K562 (cell line): ENCODE measurements at regions not wholly inside any gene's neighbourhood (a gene's known extent, or its start where the extent isn't known, plus 50 kb on each side); places are given as distances from the start of the nearest gene placed in this dataset.

Experiments
- ATAC-seq: fragments of 200-7000 bp; cut with Tn5 transposase; 3 replicates; pipeline ENCODE4 v1.9.1; 2020; ENCODE audit warnings: moderate library complexity
- BruUV-seq: library from RNA; stranded (reverse); fragments of 400-500 nt; replicated peaks from 2 replicates; lab custom pipeline; 2021; lab: Mats Ljungman, UMichigan
- CTCF ChIA-PET: fragments of 300-600 bp; formaldehyde crosslinking; extraction: SDS; loops from one replicate; lab custom pipeline; 2021; ENCODE audit warnings: low intra/inter-chr PET ratio; lab: Yijun Ruan, JAX
- POLR2A ChIA-PET: fragments of 300-600, 350-650 bp; sonication (Branson Sonifier 250); formaldehyde crosslinking; extraction: SDS; loops from one replicate; lab custom pipeline; 2021; ENCODE audit warnings: antibody characterized with exemption, inconsistent platforms; lab: Yijun Ruan, JAX
- DNase-seq, 4 experiments: peaks; one replicate each; pipeline versions ENCODE4 v3.0.0 to v3.0.0-alpha.2; 2011 to 2018; ENCODE audit warnings: low spot score in 3 of 4, mixed read lengths in 3 of 4; ENCODE audit errors: extremely low read depth in 1 of 4
- FAIRE-seq: peaks from 2 replicates; lab custom pipeline; 2011; peaks lifted over from hg19 to GRCh38; lab: Jason Lieb, UNC
- H2AFZ ChIP-seq: 2 replicates; pipeline ENCODE4 v1.6.0; 2011; ENCODE audit warnings: low read depth, low read length, control low read depth, inconsistent platforms
- H3K27ac ChIP-seq: fragments of 200-600 bp; 3 replicates; pipeline ENCODE4 v1.8.0; 2011; ENCODE audit warnings: low read depth, mild to moderate bottlenecking, control low read depth, inconsistent platforms, low read length, moderate library complexity, mixed read lengths; ENCODE audit errors: extremely low read depth
- H3K27me3 ChIP-seq, 2 experiments: fragments of 300-600 bp in 1 of 2; 2 replicates in 1 of 2; 3 replicates in 1 of 2; pipeline versions ENCODE4 v1.6.0 to v1.8.0; 2011; ENCODE audit warnings: inconsistent platforms in 2 of 2, low read length in 2 of 2, mild to moderate bottlenecking in 1 of 2, mixed read lengths in 1 of 2, moderate library complexity in 1 of 2; ENCODE audit not compliant: control insufficient read depth in 2 of 2, insufficient read depth in 2 of 2
- H3K36me3 ChIP-seq: fragments of 300-600 bp; 3 replicates; pipeline ENCODE4 v1.8.0; 2011; ENCODE audit warnings: mild to moderate bottlenecking, low read length, inconsistent platforms; ENCODE audit not compliant: control insufficient read depth, insufficient read depth
- H3K4me1 ChIP-seq, 2 experiments: fragments of 200-600 bp in 1 of 2; replicated peaks in 1 of 2; 2 replicates in 1 of 2; 3 replicates in 1 of 2; pipeline versions ENCODE4 v1.5.1 to v1.8.0; 2011; ENCODE audit warnings: inconsistent platforms in 2 of 2, low read length in 2 of 2, mild to moderate bottlenecking in 1 of 2, mixed read lengths in 1 of 2, moderate library complexity in 1 of 2; ENCODE audit not compliant: control insufficient read depth in 2 of 2, insufficient read depth in 2 of 2
- H3K4me2 ChIP-seq: 2 replicates; pipeline ENCODE4 v1.6.1; 2011; ENCODE audit warnings: low read length, control low read depth, inconsistent platforms, mixed read lengths; ENCODE audit not compliant: insufficient read depth
- H3K4me3 ChIP-seq: fragments of 200-600 bp; sonication (generic), shearing (Covaris generic); 2 replicates; pipeline ENCODE4 v1.5.1; 2016; ENCODE audit warnings: control low read depth, inconsistent platforms
- H3K79me2 ChIP-seq: fragments of 200-600 bp; 3 replicates; pipeline ENCODE4 v1.8.0; 2011; ENCODE audit warnings: low read length, inconsistent platforms; ENCODE audit not compliant: control insufficient read depth, insufficient read depth
- H3K9ac ChIP-seq, 2 experiments: 2 replicates each; pipeline versions ENCODE4 v1.6.0 to v1.6.1; 2011; ENCODE audit warnings: low read depth in 2 of 2, low read length in 2 of 2, control low read depth in 1 of 2, inconsistent platforms in 1 of 2, mild to moderate bottlenecking in 1 of 2, mixed read lengths in 1 of 2; ENCODE audit not compliant: insufficient read depth in 1 of 2
- H3K9me1 ChIP-seq: one replicate; pipeline ENCODE4 v1.6.0; 2011; ENCODE audit warnings: inconsistent platforms, mild to moderate bottlenecking, low read length, moderate library complexity; ENCODE audit not compliant: control insufficient read depth, insufficient read depth
- H3K9me3 ChIP-seq: replicated peaks from 2 replicates; pipeline ENCODE4 v1.5.1; 2011; ENCODE audit warnings: low read depth, low read length, inconsistent platforms; ENCODE audit not compliant: control insufficient read depth, insufficient read depth
- H4K20me1 ChIP-seq: replicated peaks from 2 replicates; pipeline ENCODE4 v1.6.1; 2011; ENCODE audit warnings: low read length, inconsistent platforms, mixed read lengths; ENCODE audit not compliant: control insufficient read depth, insufficient read depth
- MNT ChIP-seq, 2 experiments: fragments of 450-650 bp; conservative IDR thresholded peaks; 2 replicates each; pipeline ENCODE4 v1.6.1; 2017; ENCODE audit warnings: mild to moderate bottlenecking in 2 of 2, moderate library complexity in 2 of 2
- NR2C1 ChIP-seq, 2 experiments: fragments of 450-650 bp; IDR thresholded peaks; 2 replicates each; pipeline ENCODE4 v1.6.1; 2017; ENCODE audit warnings: mild to moderate bottlenecking in 2 of 2, antibody characterized with exemption in 1 of 2, inconsistent platforms in 1 of 2, missing compliant biosample characterization in 1 of 2, missing genetic modification characterization in 1 of 2
- SLC30A9 ChIP-seq: fragments of 250-450 bp; sonication (Bioruptor Pico); IDR thresholded peaks from 2 replicates; pipeline ENCODE4 v1.8.0; 2022; ENCODE audit warnings: mild to moderate bottlenecking, moderate library complexity
- SMAD2 ChIP-seq: fragments of 150-350 bp; IDR thresholded peaks from 2 replicates; pipeline ENCODE4 v1.6.1; 2014; ENCODE audit warnings: low read depth, mild to moderate bottlenecking, low read length
- ZBTB7A ChIP-seq: IDR thresholded peaks from 2 replicates; pipeline ENCODE4 v1.6.1; 2011; ENCODE audit warnings: low read depth, mild to moderate bottlenecking, low read length, moderate library complexity, borderline replicate concordance; ENCODE audit not compliant: control insufficient read depth
- WGBS: fragments of 100-300 bp; shearing (Covaris generic); methylation state at CpG from one replicate; pipeline ENCODE4 v1.1.6; 2016; ENCODE audit warnings: low coverage, mixed read lengths; ENCODE audit not compliant: insufficient coverage; ENCODE audit errors: missing lambda C conversion rate; 5-methylcytosine and 5-hydroxymethylcytosine counted together
- in situ Hi-C: fragments of 300-500 bp; cut with MboI; formaldehyde crosslinking; loops from 4 replicates; pipeline ENCODE4 v1.15.0; 2018; ENCODE audit warnings: inconsistent platforms, mixed read lengths
- intact Hi-C: fragments of 100-400 bp; cut with micrococcal nuclease; formaldehyde crosslinking; loops from 2 replicates; pipeline ENCODE4 v1.14.2; 2022
- TF ChIP-seq, protein P1 (sequence below): fragments of 450-650 bp; IDR thresholded peaks from 2 replicates; pipeline ENCODE4 v1.6.1; 2017; ENCODE audit warnings: antibody characterized with exemption, mild to moderate bottlenecking

GRCh38 chr22:25420925-25421904 lies 143.3 kb upstream of the GRK3 start:
- FAIRE-seq (no peak), DNase-seq (no peak), ATAC-seq (no peak)
- Histone ChIP-seq H3K79me2 (no peaks in the 10 kb centered on the region), H3K27me3 (no peaks in the 10 kb centered on the region), H3K9me1 (no peaks in the 10 kb centered on the region), H3K9me3 (no peaks in the 10 kb centered on the region), H4K20me1 (no peaks in the 10 kb centered on the region), H3K9ac (no peak overlapping the region), H3K27ac (no peak overlapping the region), H2AFZ (no peak overlapping the region), H3K4me1 (peaks cover 3 to 5% of the 10 kb centered on the region in 2 experiments; a peak in 4 of 5 replicates), H3K4me3 (no peak overlapping the region), H3K36me3 (no peaks in the 10 kb centered on the region), H3K4me2 (no peak overlapping the region)
- TF ChIP-seq SMAD2 (no peak), MNT (conservative IDR thresholded peaks at IDR 0.05) (no peak), ZBTB7A (no peak), SLC30A9 (no peak), NR2C1 (IDR thresholded peaks at IDR 0.05) (no peak), NR2C1 (tag; IDR thresholded peaks at IDR 0.05) (no peak)
- TF ChIP-seq, protein P1, sequence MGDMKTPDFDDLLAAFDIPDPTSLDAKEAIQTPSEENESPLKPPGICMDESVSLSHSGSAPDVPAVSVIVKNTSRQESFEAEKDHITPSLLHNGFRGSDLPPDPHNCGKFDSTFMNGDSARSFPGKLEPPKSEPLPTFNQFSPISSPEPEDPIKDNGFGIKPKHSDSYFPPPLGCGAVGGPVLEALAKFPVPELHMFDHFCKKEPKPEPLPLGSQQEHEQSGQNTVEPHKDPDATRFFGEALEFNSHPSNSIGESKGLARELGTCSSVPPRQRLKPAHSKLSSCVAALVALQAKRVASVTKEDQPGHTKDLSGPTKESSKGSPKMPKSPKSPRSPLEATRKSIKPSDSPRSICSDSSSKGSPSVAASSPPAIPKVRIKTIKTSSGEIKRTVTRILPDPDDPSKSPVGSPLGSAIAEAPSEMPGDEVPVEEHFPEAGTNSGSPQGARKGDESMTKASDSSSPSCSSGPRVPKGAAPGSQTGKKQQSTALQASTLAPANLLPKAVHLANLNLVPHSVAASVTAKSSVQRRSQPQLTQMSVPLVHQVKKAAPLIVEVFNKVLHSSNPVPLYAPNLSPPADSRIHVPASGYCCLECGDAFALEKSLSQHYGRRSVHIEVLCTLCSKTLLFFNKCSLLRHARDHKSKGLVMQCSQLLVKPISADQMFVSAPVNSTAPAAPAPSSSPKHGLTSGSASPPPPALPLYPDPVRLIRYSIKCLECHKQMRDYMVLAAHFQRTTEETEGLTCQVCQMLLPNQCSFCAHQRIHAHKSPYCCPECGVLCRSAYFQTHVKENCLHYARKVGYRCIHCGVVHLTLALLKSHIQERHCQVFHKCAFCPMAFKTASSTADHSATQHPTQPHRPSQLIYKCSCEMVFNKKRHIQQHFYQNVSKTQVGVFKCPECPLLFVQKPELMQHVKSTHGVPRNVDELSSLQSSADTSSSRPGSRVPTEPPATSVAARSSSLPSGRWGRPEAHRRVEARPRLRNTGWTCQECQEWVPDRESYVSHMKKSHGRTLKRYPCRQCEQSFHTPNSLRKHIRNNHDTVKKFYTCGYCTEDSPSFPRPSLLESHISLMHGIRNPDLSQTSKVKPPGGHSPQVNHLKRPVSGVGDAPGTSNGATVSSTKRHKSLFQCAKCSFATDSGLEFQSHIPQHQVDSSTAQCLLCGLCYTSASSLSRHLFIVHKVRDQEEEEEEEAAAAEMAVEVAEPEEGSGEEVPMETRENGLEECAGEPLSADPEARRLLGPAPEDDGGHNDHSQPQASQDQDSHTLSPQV: no peak
- BruUV-seq: no TSS peak
- in situ Hi-C loops: no loop called here
- ChIA-PET CTCF (no interaction called here), POLR2A (no interaction called here)
- intact Hi-C loops: no loop called here
- WGBS: 16% methylated on average over 2 of the region's 85 CpGs
